Heart left ventricle (tissue), 16 donors: ENCODE measurements at regions not wholly inside any gene's neighbourhood (a gene's known extent, or its start where the extent isn't known, plus 50 kb on each side); places are given as distances from the start of the nearest gene placed in this dataset.

Experiments
- ATAC-seq, 4 donors: fragments of 200-7000 bp; cut with Tn5 transposase; one replicate each; pipeline ENCODE4 v1.9.1; 2020 to 2022; ENCODE audit warnings: moderate library complexity in 4 of 4, mild to moderate bottlenecking in 3 of 4, moderate number of reproducible peaks in 1 of 4
- DNase-seq, 5 donors: peaks; one replicate each; pipeline ENCODE4 v3.0.0-alpha.2; 2020
- H3K27ac ChIP-seq, 12 donors: fragments of 200-600 bp; sonication (generic) in 4 of 12; one replicate each; pipeline versions ENCODE4 v1.5.0 to v1.8.0; 2016 to 2022; ENCODE audit warnings: mild to moderate bottlenecking in 2 of 12
- H3K27me3 ChIP-seq, 9 donors: fragments of 200-600 bp; sonication (generic) in 2 of 9; one replicate each; pipeline versions ENCODE4 v1.5.1 to v1.8.0; 2016 to 2022; ENCODE audit warnings: mild to moderate bottlenecking in 3 of 9
- H3K36me3 ChIP-seq, 9 donors: fragments of 200-600 bp; sonication (generic) in 2 of 9; one replicate each; pipeline versions ENCODE4 v1.5.0 to v1.8.0; 2018 to 2022; ENCODE audit warnings: mild to moderate bottlenecking in 2 of 9
- H3K4me1 ChIP-seq, 12 donors: fragments of 200-600 bp; sonication (generic) in 4 of 12; one replicate each; pipeline versions ENCODE4 v1.5.0 to v1.8.0; 2016 to 2022; ENCODE audit warnings: mild to moderate bottlenecking in 3 of 12
- H3K4me3 ChIP-seq, 12 donors: fragments of 200-600 bp; sonication (generic) in 4 of 12; one replicate each; pipeline versions ENCODE4 v1.5.0 to v1.8.0; 2017 to 2022; ENCODE audit warnings: mild to moderate bottlenecking in 9 of 12, moderate library complexity in 4 of 12
- H3K9me3 ChIP-seq, 12 donors: fragments of 200-600 bp; sonication (generic) in 4 of 12; one replicate each; pipeline versions ENCODE4 v1.5.0 to v1.8.0; 2016 to 2022; ENCODE audit warnings: mild to moderate bottlenecking in 1 of 12
- POLR2A ChIP-seq, 2 donors: fragments of 450-650 bp; IDR thresholded peaks; one replicate each; pipeline ENCODE4 v1.6.1; 2017; ENCODE audit warnings: antibody characterized with exemption in 2 of 2, mild to moderate bottlenecking in 2 of 2, moderate library complexity in 2 of 2
- WGBS, 4 donors: extraction: QIAGEN DNeasy Blood & Tissue Kit in 2 of 4; methylation state at CpG; one replicate each; pipeline versions ENCODE4 v1.1.5 to v1.1.7; 2013 to 2018; 5-methylcytosine and 5-hydroxymethylcytosine counted together
- intact Hi-C, 10 donors: fragments of 100-400 bp; cut with DNase I; formaldehyde crosslinking; loops; one replicate each; pipeline versions ENCODE4 v1.11.1 to v1.14.2; 2022
- TF ChIP-seq, protein P1 (sequence below), 12 donors: fragments of 200-600 bp; sonication (generic) in 4 of 12; IDR thresholded peaks; one replicate each; pipeline versions ENCODE4 v1.5.0 to v1.8.0; 2018 to 2022; ENCODE audit warnings: antibody characterized with exemption in 12 of 12, mild to moderate bottlenecking in 5 of 12
- donor health status: ischemic (EF 13 %, LVEDD 7.1; RV severe dilation, severe dysfunction).
- donor health status: healthy with polysubstance abuse.
- donor health status: DM: no; HTN: yes; CAD: no.
- donor health status: DM: no; HTN: no; CAD: no.
- donor health status: ischemic (EF 25% LVEDD 6.9; RV normal size, moderate dysfunction).
- donor health status: ischemic (EF 25% LVEDD 5.7; RV mildly dilated, moderate dysfunction).
- donor health status: healthy.
- donor health status: DM: yes; HTN: yes; CAD: no.
- donor health status: ischemic (EF 35%, LVEDD 5.7; RV mildly dilated, moderate dysfunction).
- donor health status: nonischemic (EF 11% LVEDD 7.7; RV severe dilation, severe dysfunction).
- donor health status: DM: yes; HTN: yes; CAD: no.
- donor health status: PGD.
- donor health status: ischemic (EF 29% LVEDD 5.4; RV normal size, mild dysfunction).
- donor health status: nonischemic (EF 23%, LVEDD 6.1; RV moderate dilation, normal function).

- no peaks in the 10 kb centered on the region for H3K36me3 ChIP-seq
- H3K9me3 ChIP-seq: peaks cover 0 to 16% (median 0%) of the 10 kb centered on the region in 12 donors
- peaks cover 0 to 13% (median under 1%) of the 10 kb centered on the region in 12 donors for H3K4me1 ChIP-seq
- WGBS, 4 donors: 25 to 33% (median 30%) methylated on average over 3 of the region's 3 CpGs
- TF ChIP-seq, protein P1, sequence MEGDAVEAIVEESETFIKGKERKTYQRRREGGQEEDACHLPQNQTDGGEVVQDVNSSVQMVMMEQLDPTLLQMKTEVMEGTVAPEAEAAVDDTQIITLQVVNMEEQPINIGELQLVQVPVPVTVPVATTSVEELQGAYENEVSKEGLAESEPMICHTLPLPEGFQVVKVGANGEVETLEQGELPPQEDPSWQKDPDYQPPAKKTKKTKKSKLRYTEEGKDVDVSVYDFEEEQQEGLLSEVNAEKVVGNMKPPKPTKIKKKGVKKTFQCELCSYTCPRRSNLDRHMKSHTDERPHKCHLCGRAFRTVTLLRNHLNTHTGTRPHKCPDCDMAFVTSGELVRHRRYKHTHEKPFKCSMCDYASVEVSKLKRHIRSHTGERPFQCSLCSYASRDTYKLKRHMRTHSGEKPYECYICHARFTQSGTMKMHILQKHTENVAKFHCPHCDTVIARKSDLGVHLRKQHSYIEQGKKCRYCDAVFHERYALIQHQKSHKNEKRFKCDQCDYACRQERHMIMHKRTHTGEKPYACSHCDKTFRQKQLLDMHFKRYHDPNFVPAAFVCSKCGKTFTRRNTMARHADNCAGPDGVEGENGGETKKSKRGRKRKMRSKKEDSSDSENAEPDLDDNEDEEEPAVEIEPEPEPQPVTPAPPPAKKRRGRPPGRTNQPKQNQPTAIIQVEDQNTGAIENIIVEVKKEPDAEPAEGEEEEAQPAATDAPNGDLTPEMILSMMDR (IDR thresholded peaks at IDR 0.05): no peak
- no peak for TF ChIP-seq POLR2A (IDR thresholded peaks at IDR 0.05)
- intact Hi-C loops: no loop called here
- no peak overlapping the region for H3K27ac ChIP-seq
- ATAC-seq (no peak), DNase-seq (no peak)
- H3K27me3 ChIP-seq: no peaks in the 10 kb centered on the region
- no peak overlapping the region for H3K4me3 ChIP-seq
These were observed 85.1 kb upstream of the PLEKHA5 start for GRCh38 chr12:19044430-19044829.

DNA sequence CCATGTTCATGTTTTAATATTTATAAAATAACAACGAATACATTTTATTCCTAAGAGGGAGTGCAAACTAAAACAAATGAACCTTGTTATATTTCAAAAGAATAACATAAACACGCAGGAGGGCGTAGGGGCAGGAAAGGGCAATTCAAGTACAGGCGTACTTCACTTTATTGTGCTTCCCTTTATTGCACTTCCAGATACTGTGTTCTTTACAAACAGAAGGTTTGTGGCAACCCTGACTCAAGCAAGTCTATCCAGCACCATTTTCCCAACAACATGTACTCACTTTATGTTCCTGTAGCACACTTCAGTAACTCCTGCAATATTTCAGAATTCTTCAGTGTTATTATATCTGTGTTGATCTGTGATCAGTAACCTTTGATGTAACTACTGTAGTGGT lies 84.6 kb upstream of the PLEKHA5 start:
- Histone ChIP-seq H3K36me3 (no peaks in the 10 kb centered on the region), H3K4me1 (peaks cover 0 to 8% (median 0%) of the 10 kb centered on the region in 12 donors), H3K27ac (peak overlapping the region in 1 of 12 donors; percentile 1), H3K27me3 (no peaks in the 10 kb centered on the region), H3K9me3 (peaks cover 0 to 16% (median 0%) of the 10 kb centered on the region in 12 donors), H3K4me3 (no peak overlapping the region)
- no peak for ATAC-seq
- no peak for DNase-seq
- intact Hi-C loops: no loop called here
- WGBS, 4 donors: 73 to 84% (median 78%) methylated on average over 4 of the region's 4 CpGs
- TF ChIP-seq, protein P1 (IDR thresholded peaks at IDR 0.05): no peak
- no peak for TF ChIP-seq POLR2A (IDR thresholded peaks at IDR 0.05)

GRCh38 chr12:19045426-19045825 lies 84.1 kb upstream of the PLEKHA5 start:
- 55 to 70% (median 68%) methylated on average over 2 of the region's 2 CpGs for WGBS, 4 donors

GRCh38 chr12:19048943-19049342 lies 80.6 kb upstream of the PLEKHA5 start:
- H3K9me3 ChIP-seq: peaks cover 0 to 16% (median 0%) of the 10 kb centered on the region in 12 donors
- no peaks in the 10 kb centered on the region for H3K36me3 ChIP-seq
- no peaks in the 10 kb centered on the region for H3K4me1 ChIP-seq
- H3K4me3 ChIP-seq: no peak overlapping the region
- ATAC-seq (no peak), DNase-seq (no peak)
- TF ChIP-seq, protein P1 (IDR thresholded peaks at IDR 0.05): no peak
- TF ChIP-seq POLR2A (IDR thresholded peaks at IDR 0.05): no peak
- H3K27ac ChIP-seq: no peak overlapping the region
- 87 to 88% (median 87%) methylated on average over 3 of the region's 3 CpGs for WGBS, 4 donors
- intact Hi-C loops: no loop called here
- H3K27me3 ChIP-seq: no peaks in the 10 kb centered on the region

More at GRCh38 chr12:19045426-19045825, 84.1 kb upstream of the PLEKHA5 start:
- Histone ChIP-seq H3K4me3 (no peak overlapping the region), H3K4me1 (peaks cover 0 to 4% (median 0%) of the 10 kb centered on the region in 12 donors), H3K27ac (peak overlapping the region in 1 of 12 donors; percentile 1), H3K9me3 (peaks cover 0 to 16% (median 0%) of the 10 kb centered on the region in 12 donors), H3K36me3 (no peaks in the 10 kb centered on the region), H3K27me3 (no peaks in the 10 kb centered on the region)
- DNase-seq (no peak), ATAC-seq (no peak)
- intact Hi-C loops: no loop called here
- TF ChIP-seq POLR2A (IDR thresholded peaks at IDR 0.05): no peak
- TF ChIP-seq, protein P1 (IDR thresholded peaks at IDR 0.05): no peak
